Ovary (tissue), 3 donors: ENCODE measurements at regions not wholly inside any gene's neighbourhood (a gene's known extent, or its start where the extent isn't known, plus 50 kb on each side); places are given as distances from the start of the nearest gene placed in this dataset.

Experiments used
- EP300 ChIP-seq: sonication (generic); formaldehyde crosslinking; IDR thresholded peaks from one replicate; pipeline ENCODE4 v1.6.1; 2017; ENCODE audit warnings: antibody characterized with exemption
- TF ChIP-seq, protein P1 (sequence below), 3 donors: fragments of 450-650 bp in 2 of 3; fragments of 200-600 bp in 1 of 3; IDR thresholded peaks; one replicate each; pipeline versions ENCODE4 v1.5.1 to v1.8.0; 2016 to 2022; ENCODE audit warnings: antibody characterized with exemption in 3 of 3, mild to moderate bottlenecking in 1 of 3
- donor health status: DM: no; HTN: no; CAD: no.

GRCh38 chr6:9594746-9595145 lies 820.1 kb downstream of the TFAP2A start:
- TF ChIP-seq, protein P1, sequence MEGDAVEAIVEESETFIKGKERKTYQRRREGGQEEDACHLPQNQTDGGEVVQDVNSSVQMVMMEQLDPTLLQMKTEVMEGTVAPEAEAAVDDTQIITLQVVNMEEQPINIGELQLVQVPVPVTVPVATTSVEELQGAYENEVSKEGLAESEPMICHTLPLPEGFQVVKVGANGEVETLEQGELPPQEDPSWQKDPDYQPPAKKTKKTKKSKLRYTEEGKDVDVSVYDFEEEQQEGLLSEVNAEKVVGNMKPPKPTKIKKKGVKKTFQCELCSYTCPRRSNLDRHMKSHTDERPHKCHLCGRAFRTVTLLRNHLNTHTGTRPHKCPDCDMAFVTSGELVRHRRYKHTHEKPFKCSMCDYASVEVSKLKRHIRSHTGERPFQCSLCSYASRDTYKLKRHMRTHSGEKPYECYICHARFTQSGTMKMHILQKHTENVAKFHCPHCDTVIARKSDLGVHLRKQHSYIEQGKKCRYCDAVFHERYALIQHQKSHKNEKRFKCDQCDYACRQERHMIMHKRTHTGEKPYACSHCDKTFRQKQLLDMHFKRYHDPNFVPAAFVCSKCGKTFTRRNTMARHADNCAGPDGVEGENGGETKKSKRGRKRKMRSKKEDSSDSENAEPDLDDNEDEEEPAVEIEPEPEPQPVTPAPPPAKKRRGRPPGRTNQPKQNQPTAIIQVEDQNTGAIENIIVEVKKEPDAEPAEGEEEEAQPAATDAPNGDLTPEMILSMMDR (IDR thresholded peaks at IDR 0.05): no peak
- TF ChIP-seq EP300: no peak
